GM12878 (cell line): ENCODE measurements at regions not wholly inside any gene's neighbourhood (a gene's known extent, or its start where the extent isn't known, plus 50 kb on each side); places are given as distances from the start of the nearest gene placed in this dataset.

Source experiments
- ATAC-seq: fragments of 200-7000 bp; cut with Tn5 transposase; 3 replicates; pipeline ENCODE4 v1.9.1; 2020; ENCODE audit warnings: mild to moderate bottlenecking, moderate library complexity
- BruUV-seq: library from RNA; stranded (reverse); fragments of 400-500 nt; replicated peaks from 2 replicates; lab custom pipeline; 2021; lab: Mats Ljungman, UMichigan
- CTCF ChIA-PET: fragments of 300-600 bp; sonication (Branson Sonifier 250); formaldehyde crosslinking; extraction: SDS; loops from one replicate; lab custom pipeline; 2021; ENCODE audit warnings: inconsistent platforms; lab: Yijun Ruan, JAX
- POLR2A ChIA-PET: fragments of 350-600 bp; formaldehyde crosslinking; extraction: SDS; loops from one replicate; lab custom pipeline; 2021; ENCODE audit warnings: inconsistent platforms; lab: Charles Lee
- RAD21 ChIA-PET: fragments of 300-600 bp; sonication (Branson Sonifier 250); formaldehyde crosslinking; loops from one replicate; lab custom pipeline; 2023; ENCODE audit warnings: antibody characterized with exemption; ENCODE audit not compliant: unreplicated experiment; lab: Charles Lee
- SMC1A ChIA-PET: fragments of 300-600 bp; sonication (Branson Sonifier 250); formaldehyde crosslinking; loops from one replicate; lab custom pipeline; 2023; ENCODE audit not compliant: unreplicated experiment, uncharacterized antibody; lab: Charles Lee
- DNase-seq: peaks from one replicate; pipeline ENCODE4 v3.0.0-alpha.2; 2011; ENCODE audit warnings: low read depth, low spot score
- FAIRE-seq: peaks from 3 replicates; lab custom pipeline; 2011; peaks lifted over from hg19 to GRCh38; lab: Jason Lieb, UNC
- H2AFZ ChIP-seq: 2 replicates; pipeline ENCODE4 v1.6.0; 2011; ENCODE audit warnings: low read depth, low read length, control low read depth; ENCODE audit not compliant: control insufficient read depth
- H3K27ac ChIP-seq: 2 replicates; pipeline ENCODE4 v1.5.1; 2011; ENCODE audit warnings: control low read depth; ENCODE audit not compliant: control insufficient read depth, insufficient read depth
- H3K27me3 ChIP-seq, 2 experiments: replicated peaks in 1 of 2; 2 replicates each; pipeline versions ENCODE4 v1.6.0 to v1.6.1; 2011; ENCODE audit warnings: low read length in 1 of 2; ENCODE audit not compliant: control insufficient read depth in 2 of 2, insufficient read depth in 2 of 2
- H3K36me3 ChIP-seq, 2 experiments: 2 replicates each; pipeline ENCODE4 v1.5.1; 2011; ENCODE audit warnings: low read length in 1 of 2; ENCODE audit not compliant: control insufficient read depth in 2 of 2, insufficient read depth in 2 of 2
- H3K4me1 ChIP-seq: 2 replicates; pipeline ENCODE4 v1.6.1; 2011; ENCODE audit warnings: mild to moderate bottlenecking, low read length, moderate library complexity, mixed read lengths; ENCODE audit not compliant: control insufficient read depth, insufficient read depth
- H3K4me2 ChIP-seq: 2 replicates; pipeline ENCODE4 v1.6.0; 2011; ENCODE audit warnings: control low read depth; ENCODE audit not compliant: control insufficient read depth, insufficient read depth
- H3K4me3 ChIP-seq: fragments of 200-600 bp; sonication (generic); 2 replicates; pipeline ENCODE4 v1.5.1; 2016
- H3K79me2 ChIP-seq: 2 replicates; pipeline ENCODE4 v1.6.0; 2011; ENCODE audit warnings: low read length; ENCODE audit not compliant: control insufficient read depth, insufficient read depth
- H3K9ac ChIP-seq: 2 replicates; pipeline ENCODE4 v1.8.0; 2011; ENCODE audit warnings: low read length, control low read depth, mixed read lengths; ENCODE audit not compliant: control insufficient read depth, insufficient read depth
- H3K9me3 ChIP-seq: replicated peaks from 3 replicates; pipeline ENCODE4 v1.5.1; 2011; ENCODE audit warnings: mild to moderate bottlenecking, low read length; ENCODE audit not compliant: control insufficient read depth, insufficient read depth
- H4K20me1 ChIP-seq: 2 replicates; pipeline ENCODE4 v1.6.0; 2011; ENCODE audit not compliant: control insufficient read depth, insufficient read depth
- CREM ChIP-seq: IDR thresholded peaks from 2 replicates; pipeline ENCODE4 v1.6.1; 2014; ENCODE audit warnings: antibody characterized with exemption, low read depth
- IRF3 ChIP-seq: fragments of 450-650 bp; IDR thresholded peaks from 2 replicates; pipeline ENCODE4 v1.6.1; 2014; ENCODE audit warnings: mild to moderate bottlenecking
- MAX ChIP-seq: IDR thresholded peaks from 2 replicates; pipeline ENCODE4 v1.6.1; 2012; ENCODE audit warnings: low read depth, low read length, improper control_type of control experiment
- POLR2A ChIP-seq: IDR thresholded peaks from 2 replicates; pipeline ENCODE4 v1.6.1; 2011; ENCODE audit warnings: low read depth, mild to moderate bottlenecking, low read length
- RELB ChIP-seq: fragments of 450-650 bp; IDR thresholded peaks from 2 replicates; pipeline ENCODE4 v1.6.1; 2017; ENCODE audit warnings: low read depth, mild to moderate bottlenecking, moderate library complexity
- RUNX3 ChIP-seq: IDR thresholded peaks from 2 replicates; pipeline ENCODE4 v1.6.1; 2012; ENCODE audit warnings: low read length, inconsistent platforms
- ZBTB40 ChIP-seq: fragments of 450-650 bp; IDR thresholded peaks from 2 replicates; pipeline ENCODE4 v1.6.1; 2016; ENCODE audit warnings: mild to moderate bottlenecking, moderate library complexity, borderline replicate concordance
- ZNF24 ChIP-seq: fragments of 450-650 bp; IDR thresholded peaks from 2 replicates; pipeline ENCODE4 v1.6.1; 2017; ENCODE audit warnings: antibody characterized with exemption, mild to moderate bottlenecking
- WGBS: methylation state at CpG from one replicate; pipeline ENCODE4 v1.1.6; 2016; ENCODE audit warnings: low lambda C conversion rate; ENCODE audit not compliant: insufficient replicate concordance, insufficient coverage; ENCODE audit errors: missing lambda C conversion rate; 5-methylcytosine and 5-hydroxymethylcytosine counted together
- in situ Hi-C: fragments of 300-500 bp; cut with MboI; formaldehyde crosslinking; loops from 9 replicates; pipeline ENCODE4 v1.14.3; 2018; ENCODE audit warnings: mixed read lengths
- intact Hi-C: fragments of 100-400 bp; cut with micrococcal nuclease; formaldehyde crosslinking; loops from one replicate; pipeline ENCODE4 v1.14.2; 2022; ENCODE audit not compliant: unreplicated experiment

GRCh38 chr22:48692734-48693376 lies 1134.8 kb downstream of the BRD1 start:
- no peak overlapping the region for H3K4me2 ChIP-seq
- no peaks in the 10 kb centered on the region; the same call in 2 of the 3 replicates for H3K9me3 ChIP-seq
- H3K36me3 ChIP-seq = no peaks in the 10 kb centered on the region
- no peaks in the 10 kb centered on the region for H3K4me1 ChIP-seq
- ATAC-seq (no peak), DNase-seq (no peak), FAIRE-seq (no peak)
- RAD21 ChIA-PET = no interaction called here
- no peak overlapping the region for H3K27ac ChIP-seq
- H3K27me3 ChIP-seq = no peaks in the 10 kb centered on the region
- POLR2A ChIA-PET = no interaction called here
- in situ Hi-C loops = no loop called here
- H3K4me3 ChIP-seq = no peak overlapping the region
- no peak for TF ChIP-seq POLR2A
- no peak for TF ChIP-seq MAX
- no peak for TF ChIP-seq RELB
- TF ChIP-seq CREM = no peak
- no peak for TF ChIP-seq ZNF24
- TF ChIP-seq RUNX3 = no peak
- no peak for TF ChIP-seq ZBTB40
- no peak for TF ChIP-seq IRF3
- CTCF ChIA-PET = no interaction called here
- intact Hi-C loops = no loop called here
- 54% methylated on average over 31 of the region's 31 CpGs for WGBS
- H3K79me2 ChIP-seq = no peaks in the 10 kb centered on the region
- no peak overlapping the region for H2AFZ ChIP-seq
- no peak overlapping the region for H3K9ac ChIP-seq
- SMC1A ChIA-PET = no interaction called here
- H4K20me1 ChIP-seq = no peaks in the 10 kb centered on the region
- no TSS peak for BruUV-seq
